ENCODE measurements at regions not wholly inside any gene's neighbourhood (a gene's known extent, or its start where the extent isn't known, plus 50 kb on each side); places are given as distances from the start of the nearest gene placed in this dataset.

- H3K9ac ChIP-seq, result no peak overlapping the region
- H3K9me3 ChIP-seq, result no peaks in the 10 kb centered on the region
- no peaks in the 10 kb centered on the region for H4K20me1 ChIP-seq (ENCODE audit: insufficient read depth)
- CTCF ChIA-PET, result no interaction called here
- H3K4me1 ChIP-seq (ENCODE audit: control insufficient read depth in 1 of 2, insufficient read depth in 2 of 2, low read depth in 1 of 2, low read length in 1 of 2), result peaks cover 0 to 7% of the 10 kb centered on the region in 2 experiments; a peak in 1 of 4 replicates
- no peaks in the 10 kb centered on the region for H3K79me2 ChIP-seq (ENCODE audit: insufficient read depth)
- H3K9me2 ChIP-seq, result no peaks in the 10 kb centered on the region
- TF ChIP-seq IRF3 (IDR thresholded peaks at IDR 0.05; ENCODE audit: low read depth, low read length) (no peak), MEF2A (IDR thresholded peaks at IDR 0.05; ENCODE audit: borderline replicate concordance, low read depth) (no peak), MXI1 (IDR thresholded peaks at IDR 0.05; ENCODE audit: low read depth, low read length) (no peak), RAD21 (IDR thresholded peaks at IDR 0.05; ENCODE audit: low read length) (no peak), EP300 (IDR thresholded peaks at IDR 0.05; ENCODE audit: borderline replicate concordance in 1 of 2, low read depth in 1 of 2, low read length in 1 of 2) (no peak), USF1 (IDR thresholded peaks at IDR 0.05; ENCODE audit: borderline replicate concordance, low read depth) (no peak), GABPA (IDR thresholded peaks at IDR 0.05; ENCODE audit: low read depth) (no peak), PBX3 (IDR thresholded peaks at IDR 0.05) (no peak), RCOR1 (IDR thresholded peaks at IDR 0.05; ENCODE audit: low read length) (no peak), JUND (IDR thresholded peaks at IDR 0.05) (no peak), CHD2 (IDR thresholded peaks at IDR 0.05; ENCODE audit: low read length, partially characterized antibody) (no peak)
- H3K27ac ChIP-seq (ENCODE audit: low read depth in 2 of 2, low read length in 1 of 2), result no peak overlapping the region
- no peaks in the 10 kb centered on the region for H3K36me3 ChIP-seq (replicated peaks in 1 of 2; ENCODE audit: control insufficient read depth in 1 of 2, insufficient read depth in 2 of 2, low read length in 1 of 2)
- DNase-seq, result no peak
- POLR2A ChIA-PET, result no interaction called here
- H3K4me3 ChIP-seq (ENCODE audit: low read depth in 2 of 2, low read length in 1 of 2), result no peak overlapping the region
- no peaks in the 10 kb centered on the region for H3F3A ChIP-seq (replicated peaks; ENCODE audit: insufficient read depth)
- no peak overlapping the region for H3K4me2 ChIP-seq
- H2AFZ ChIP-seq (ENCODE audit: low read depth), result no peak overlapping the region
- no peaks in the 10 kb centered on the region for H3K27me3 ChIP-seq (ENCODE audit: insufficient read depth)
- WGBS (ENCODE audit: low lambda C conversion rate), result 91% methylated on average over 8 of the region's 8 CpGs
Observed at GRCh38 chr2:54380670-54381069, 75.5 kb upstream of the SPTBN1 start.

GRCh38 chr2:54381293-54381692 lies 74.8 kb upstream of the SPTBN1 start:
- Histone ChIP-seq H3K4me2 (no peak overlapping the region), H3K27ac (ENCODE audit: low read depth in 2 of 2, low read length in 1 of 2) (no peak overlapping the region), H3K9me2 (no peaks in the 10 kb centered on the region), H4K20me1 (ENCODE audit: insufficient read depth) (no peaks in the 10 kb centered on the region), H2AFZ (ENCODE audit: low read depth) (no peak overlapping the region), H3F3A (replicated peaks; ENCODE audit: insufficient read depth) (no peaks in the 10 kb centered on the region), H3K4me1 (ENCODE audit: control insufficient read depth in 1 of 2, insufficient read depth in 2 of 2, low read depth in 1 of 2, low read length in 1 of 2) (peaks cover 0 to 7% of the 10 kb centered on the region in 2 experiments; a peak in 1 of 4 replicates), H3K36me3 (replicated peaks in 1 of 2; ENCODE audit: control insufficient read depth in 1 of 2, insufficient read depth in 2 of 2, low read length in 1 of 2) (no peaks in the 10 kb centered on the region), H3K27me3 (ENCODE audit: insufficient read depth) (no peaks in the 10 kb centered on the region), H3K9ac (no peak overlapping the region), H3K9me3 (no peaks in the 10 kb centered on the region), H3K4me3 (ENCODE audit: low read depth in 2 of 2, low read length in 1 of 2) (no peak overlapping the region), H3K79me2 (ENCODE audit: insufficient read depth) (no peaks in the 10 kb centered on the region)
- DNase-seq, result no peak
- ChIA-PET POLR2A (no interaction called here), CTCF (no interaction called here)
- WGBS (ENCODE audit: low lambda C conversion rate), result 77% methylated on average over 5 of the region's 5 CpGs
- TF ChIP-seq SMC3 (IDR thresholded peaks at IDR 0.05; ENCODE audit: low read depth, low read length) (no peak), MXI1 (IDR thresholded peaks at IDR 0.05; ENCODE audit: low read depth, low read length) (no peak), TEAD4 (IDR thresholded peaks at IDR 0.05; ENCODE audit: borderline replicate concordance, insufficient read depth) (no peak), MEF2A (IDR thresholded peaks at IDR 0.05; ENCODE audit: borderline replicate concordance, low read depth) (no peak), NRF1 (IDR thresholded peaks at IDR 0.05; ENCODE audit: low read depth, low read length) (no peak), USF2 (IDR thresholded peaks at IDR 0.05; ENCODE audit: borderline replicate concordance, low read depth, low read length) (no peak), PBX3 (IDR thresholded peaks at IDR 0.05) (no peak), TCF12 (IDR thresholded peaks at IDR 0.05) (no peak), JUND (IDR thresholded peaks at IDR 0.05) (no peak), TAF1 (IDR thresholded peaks at IDR 0.05; ENCODE audit: borderline replicate concordance, low read depth, low read length) (no peak), SIN3A (IDR thresholded peaks at IDR 0.05; ENCODE audit: borderline replicate concordance, low read depth, low read length) (no peak), GABPA (IDR thresholded peaks at IDR 0.05; ENCODE audit: low read depth) (no peak), CHD2 (IDR thresholded peaks at IDR 0.05; ENCODE audit: low read length, partially characterized antibody) (no peak), POLR2AphosphoS5 (IDR thresholded peaks at IDR 0.05; ENCODE audit: low read depth, low read length) (no peak), ELF1 (IDR thresholded peaks at IDR 0.05) (no peak), RAD21 (IDR thresholded peaks at IDR 0.05; ENCODE audit: low read length) (no peak)
